ENCODE measurements at regions not wholly inside any gene's neighbourhood (a gene's known extent, or its start where the extent isn't known, plus 50 kb on each side); places are given as distances from the start of the nearest gene placed in this dataset.
"Not testable (repeated sequence)": the region's sequence is repeated elsewhere in the genome, so short reads cannot be mapped to it uniquely, and the experiment has no call there.

GRCh38 chr2:185511925-185512324 lies 226.7 kb upstream of the FSIP2 start:
- no peak overlapping the region for H3K27ac Mint-ChIP-seq
- H3K4me3 Mint-ChIP-seq: no peak overlapping the region

DNA sequence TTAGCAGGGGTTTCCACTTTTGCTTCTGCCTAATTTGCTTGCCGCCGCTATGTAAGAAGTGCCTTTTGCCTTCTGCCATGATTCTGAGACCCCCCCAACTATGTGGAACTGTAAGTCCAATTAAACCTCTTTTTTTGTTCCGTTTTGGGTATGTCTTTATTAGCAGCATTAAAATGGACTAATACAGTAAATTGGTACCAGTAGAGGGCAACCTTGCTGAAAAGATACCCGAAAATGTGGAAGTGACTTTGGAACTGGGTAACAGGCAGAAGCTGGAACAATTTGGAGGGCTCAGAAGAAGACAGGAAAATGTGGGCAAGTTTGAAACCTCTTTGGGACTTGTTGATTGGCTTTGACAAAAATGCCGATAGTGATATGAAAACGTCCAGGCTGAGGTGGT lies 216.1 kb upstream of the FSIP2 start:
- H3K27ac Mint-ChIP-seq: no peak overlapping the region
- intact Hi-C loops (cut with micrococcal nuclease): no loop called here
- no peak overlapping the region for H3K4me3 Mint-ChIP-seq
- peaks cover 19% of the 10 kb centered on the region for H3K9me3 Mint-ChIP-seq
- no peaks in the 10 kb centered on the region for H3K36me3 Mint-ChIP-seq (ENCODE audit: low read depth)
- DNase-seq (ENCODE audit: low spot score): no peak
- no peaks in the 10 kb centered on the region for H3K4me1 Mint-ChIP-seq (ENCODE audit: low read depth)
- no peaks in the 10 kb centered on the region for H3K27me3 Mint-ChIP-seq (ENCODE audit: insufficient read depth)

More at GRCh38 chr2:185511925-185512324, 226.7 kb upstream of the FSIP2 start:
- peaks cover 22% of the 10 kb centered on the region for H3K9me3 Mint-ChIP-seq
- intact Hi-C loops (cut with micrococcal nuclease): no loop called here
- no peaks in the 10 kb centered on the region for H3K4me1 Mint-ChIP-seq (ENCODE audit: low read depth)
- H3K27me3 Mint-ChIP-seq (ENCODE audit: insufficient read depth): no peaks in the 10 kb centered on the region
- no peaks in the 10 kb centered on the region for H3K36me3 Mint-ChIP-seq (ENCODE audit: low read depth)
- DNase-seq (ENCODE audit: low spot score): no peak

DNA sequence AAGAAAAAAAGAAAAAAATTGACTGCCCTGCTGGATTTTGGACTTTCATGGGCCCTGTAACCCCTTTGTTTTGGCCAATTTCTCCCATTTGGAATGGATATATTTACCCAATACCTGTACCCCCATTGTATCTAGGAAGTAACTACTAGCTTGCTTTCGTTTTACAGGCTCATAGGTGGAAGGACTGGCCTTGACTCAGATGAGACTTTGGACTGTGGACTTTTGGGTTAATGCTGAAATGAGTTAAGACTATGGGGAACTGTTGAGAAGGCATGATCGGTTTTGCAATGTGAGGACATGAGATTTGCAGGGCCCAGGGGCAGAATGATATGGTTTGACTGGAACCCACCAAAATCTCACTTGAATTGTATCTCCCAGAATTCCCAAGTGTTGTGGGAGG lies 214.4 kb upstream of the FSIP2 start:
- intact Hi-C loops (cut with micrococcal nuclease); H3K27ac Mint-ChIP-seq; DNase-seq (ENCODE audit: low spot score); H3K36me3 Mint-ChIP-seq (ENCODE audit: low read depth); H3K27me3 Mint-ChIP-seq (ENCODE audit: insufficient read depth); H3K4me1 Mint-ChIP-seq (ENCODE audit: low read depth); H3K4me3 Mint-ChIP-seq: not testable (repeated sequence)
- H3K9me3 Mint-ChIP-seq: peaks cover 11% of the 10 kb centered on the region

DNA sequence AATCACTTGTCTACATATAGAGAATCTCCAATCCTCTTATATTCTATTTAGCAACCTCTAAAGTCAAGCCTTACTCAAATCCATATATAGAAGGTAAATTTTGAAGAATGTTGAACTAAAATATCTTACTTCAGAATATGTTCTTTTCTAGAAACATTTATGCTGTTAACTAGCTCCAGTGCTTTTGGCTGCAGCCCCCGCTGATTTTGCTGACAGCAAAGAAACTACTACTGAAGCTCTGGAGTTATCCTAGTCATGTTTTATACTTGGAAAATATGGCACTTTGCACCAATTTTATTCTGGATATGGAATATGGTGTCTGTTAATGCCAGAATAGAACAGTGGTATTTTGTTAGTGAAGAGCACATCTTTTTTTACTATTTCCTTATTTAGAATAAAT lies 212.4 kb upstream of the FSIP2 start:
- H3K27ac Mint-ChIP-seq: no peak overlapping the region
- H3K27me3 Mint-ChIP-seq (ENCODE audit: insufficient read depth): no peaks in the 10 kb centered on the region
- H3K9me3 Mint-ChIP-seq: peaks cover 9% of the 10 kb centered on the region
- H3K4me1 Mint-ChIP-seq (ENCODE audit: low read depth): no peaks in the 10 kb centered on the region
- H3K4me3 Mint-ChIP-seq: no peak overlapping the region
- intact Hi-C loops (cut with micrococcal nuclease): no loop called here
- H3K36me3 Mint-ChIP-seq (ENCODE audit: low read depth): no peaks in the 10 kb centered on the region
- no peak for DNase-seq (ENCODE audit: low spot score)

DNA sequence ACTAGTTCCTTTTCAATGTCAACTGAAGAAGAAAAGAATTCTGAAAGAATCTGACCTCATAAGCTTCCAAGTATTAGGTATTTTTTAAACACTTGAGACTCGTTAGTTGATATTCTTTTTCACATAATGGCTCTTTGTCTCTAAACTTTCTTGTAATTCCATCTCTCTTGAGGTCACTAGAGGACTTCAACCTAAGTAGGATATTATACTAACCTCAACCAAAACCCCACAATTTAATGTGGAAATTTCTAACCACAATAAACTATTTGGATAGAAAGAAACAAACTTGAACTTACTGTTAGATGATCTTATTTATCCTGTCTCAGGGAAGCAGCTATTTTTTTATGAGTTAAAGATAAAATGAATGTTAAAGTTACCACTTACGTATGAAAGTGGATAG lies 206.9 kb upstream of the FSIP2 start:
- H3K27me3 Mint-ChIP-seq (ENCODE audit: insufficient read depth): no peaks in the 10 kb centered on the region
- no peaks in the 10 kb centered on the region for H3K4me1 Mint-ChIP-seq (ENCODE audit: low read depth)
- H3K9me3 Mint-ChIP-seq: no peaks in the 10 kb centered on the region
- intact Hi-C loops (cut with micrococcal nuclease): no loop called here
- no peak for DNase-seq (ENCODE audit: low spot score)
- H3K36me3 Mint-ChIP-seq (ENCODE audit: low read depth): no peaks in the 10 kb centered on the region
- H3K27ac Mint-ChIP-seq: no peak overlapping the region
- no peak overlapping the region for H3K4me3 Mint-ChIP-seq

DNA sequence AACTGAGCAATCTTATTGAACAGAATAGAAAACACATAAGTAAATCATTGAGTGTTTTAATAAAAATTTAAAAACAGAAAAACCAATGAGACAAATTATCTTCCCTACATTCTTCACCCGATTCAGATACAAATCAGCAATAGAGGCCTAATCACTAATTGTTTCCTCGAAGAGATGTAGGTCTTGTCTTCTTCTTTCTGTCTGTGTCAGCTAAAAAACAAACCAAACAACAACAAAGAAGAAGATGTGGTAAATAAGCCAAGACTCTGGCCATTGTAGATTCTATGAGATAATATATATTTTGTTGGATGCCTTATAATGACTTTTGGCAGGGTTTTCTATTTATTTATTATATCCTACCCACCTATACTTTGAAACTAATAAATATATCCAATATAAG lies 200.9 kb upstream of the FSIP2 start:
- no peak for DNase-seq (ENCODE audit: low spot score)
- Mint-ChIP-seq H3K27me3 (ENCODE audit: insufficient read depth) (no peaks in the 10 kb centered on the region), H3K4me3 (no peak overlapping the region), H3K4me1 (ENCODE audit: low read depth) (no peaks in the 10 kb centered on the region), H3K9me3 (no peaks in the 10 kb centered on the region), H3K36me3 (ENCODE audit: low read depth) (no peaks in the 10 kb centered on the region), H3K27ac (no peak overlapping the region)
- intact Hi-C loops (cut with micrococcal nuclease): no loop called here

DNA sequence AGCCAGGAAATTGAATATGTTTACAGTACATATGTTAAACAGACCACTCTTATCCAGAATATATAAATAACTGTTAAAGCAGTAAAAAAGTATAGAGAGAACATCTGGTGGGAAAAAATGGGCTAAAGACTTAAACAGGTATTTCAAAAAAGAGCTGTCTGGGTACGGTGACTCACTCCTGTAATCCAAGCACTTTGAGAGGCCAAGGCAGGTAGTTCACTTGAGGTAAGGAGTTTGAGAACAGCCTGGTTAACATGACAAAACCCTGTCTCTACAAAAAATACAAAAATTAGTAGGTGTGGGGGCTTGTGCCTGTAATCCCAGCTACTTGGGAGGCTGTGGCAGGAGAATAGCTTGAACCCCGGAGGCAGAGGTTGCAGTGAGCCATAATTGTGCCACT lies 171.4 kb upstream of the FSIP2 start:
- intact Hi-C loops (cut with micrococcal nuclease): no loop called here
- Mint-ChIP-seq H3K4me1 (ENCODE audit: low read depth) (no peaks in the 10 kb centered on the region), H3K36me3 (ENCODE audit: low read depth) (no peaks in the 10 kb centered on the region), H3K27me3 (ENCODE audit: insufficient read depth) (no peaks in the 10 kb centered on the region), H3K9me3 (peaks cover 5% of the 10 kb centered on the region), H3K27ac (no peak overlapping the region), H3K4me3 (no peak overlapping the region)
- DNase-seq (ENCODE audit: low spot score): no peak

- intact Hi-C loops (cut with micrococcal nuclease): no loop called here
- H3K9me3 Mint-ChIP-seq: peaks cover 5% of the 10 kb centered on the region
- H3K4me1 Mint-ChIP-seq (ENCODE audit: low read depth): no peaks in the 10 kb centered on the region
- DNase-seq (ENCODE audit: low spot score): no peak
- H3K4me3 Mint-ChIP-seq: no peak overlapping the region
- H3K27ac Mint-ChIP-seq: no peak overlapping the region
- no peaks in the 10 kb centered on the region for H3K36me3 Mint-ChIP-seq (ENCODE audit: low read depth)
- no peaks in the 10 kb centered on the region for H3K27me3 Mint-ChIP-seq (ENCODE audit: insufficient read depth)
Observed at GRCh38 chr2:185567940-185568339, 170.7 kb upstream of the FSIP2 start.

GRCh38 chr2:185578322-185578721 lies 160.3 kb upstream of the FSIP2 start:
- H3K9me3 Mint-ChIP-seq: no peaks in the 10 kb centered on the region
- DNase-seq (ENCODE audit: low spot score): no peak
- no peaks in the 10 kb centered on the region for H3K4me1 Mint-ChIP-seq (ENCODE audit: low read depth)
- no peaks in the 10 kb centered on the region for H3K27me3 Mint-ChIP-seq (ENCODE audit: insufficient read depth)
- no peak overlapping the region for H3K4me3 Mint-ChIP-seq
- no peaks in the 10 kb centered on the region for H3K36me3 Mint-ChIP-seq (ENCODE audit: low read depth)
- no peak overlapping the region for H3K27ac Mint-ChIP-seq
- intact Hi-C loops (cut with micrococcal nuclease): no loop called here

DNA sequence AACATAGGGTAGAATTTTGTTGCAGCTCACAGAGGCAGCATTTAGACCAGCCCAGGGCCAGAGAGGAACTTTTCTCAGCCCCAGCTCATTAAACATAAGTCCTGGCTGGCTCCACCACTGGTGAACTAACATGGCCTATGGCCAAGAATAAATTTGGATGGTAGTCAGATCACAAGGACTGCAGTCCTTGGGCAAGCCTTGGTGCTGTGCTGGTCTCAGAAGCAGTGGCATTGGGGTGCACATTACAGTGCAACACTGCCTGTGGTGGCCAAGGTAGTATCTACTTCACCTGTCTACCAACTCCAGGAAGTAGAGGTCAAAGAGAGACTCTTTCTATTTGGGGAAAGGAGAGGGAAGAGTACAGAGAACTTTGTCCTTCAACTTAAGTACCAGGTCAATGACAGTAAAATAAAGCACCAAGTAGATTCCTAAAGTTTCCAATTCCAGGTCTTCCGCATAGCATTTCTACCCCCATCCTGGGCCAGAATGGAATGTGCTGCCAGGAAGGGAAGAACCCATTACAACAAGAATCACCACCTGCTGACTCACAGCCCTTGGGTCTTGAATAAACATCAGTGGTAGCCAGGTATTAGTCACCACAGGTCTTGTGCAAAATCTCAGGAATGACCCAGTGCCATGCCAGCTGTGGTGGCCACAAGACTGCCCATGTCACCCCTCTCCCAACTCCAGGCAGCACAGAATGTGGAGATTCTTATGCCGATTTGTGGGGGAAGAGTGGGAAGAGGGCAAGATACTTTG lies 155.4 kb upstream of the FSIP2 start:
- intact Hi-C loops (cut with micrococcal nuclease): no loop called here
- Mint-ChIP-seq H3K9me3 (peaks cover 12% of the 10 kb centered on the region), H3K4me3 (no peak overlapping the region), H3K4me1 (ENCODE audit: low read depth) (no peaks in the 10 kb centered on the region), H3K27me3 (ENCODE audit: insufficient read depth) (no peaks in the 10 kb centered on the region), H3K27ac (no peak overlapping the region), H3K36me3 (ENCODE audit: low read depth) (no peaks in the 10 kb centered on the region)
- no peak for DNase-seq (ENCODE audit: low spot score)

DNA sequence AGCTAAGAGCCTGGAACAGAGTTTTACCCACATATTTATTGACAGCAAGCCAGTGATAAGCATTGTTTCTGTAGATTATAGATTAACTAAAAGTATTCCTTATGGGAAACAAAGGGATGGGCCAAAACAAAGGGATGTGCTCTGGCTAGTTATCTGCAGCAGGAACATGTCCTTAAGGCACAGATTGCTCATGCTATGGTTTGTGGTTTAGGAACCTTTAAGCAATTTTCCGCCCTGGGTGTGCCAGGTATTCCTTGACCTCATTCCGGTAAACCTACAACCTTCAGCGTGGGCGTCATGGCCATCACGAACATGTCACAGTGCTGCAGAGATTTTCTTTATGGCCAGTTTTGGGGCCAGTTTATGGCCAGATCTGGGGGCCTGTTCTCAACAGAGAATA lies 153.4 kb upstream of the FSIP2 start:
- DNase-seq (ENCODE audit: low spot score); H3K4me1 Mint-ChIP-seq (ENCODE audit: low read depth); H3K4me3 Mint-ChIP-seq; H3K27me3 Mint-ChIP-seq (ENCODE audit: insufficient read depth); H3K27ac Mint-ChIP-seq; H3K36me3 Mint-ChIP-seq (ENCODE audit: low read depth); intact Hi-C loops (cut with micrococcal nuclease): not testable (repeated sequence)
- peaks cover 13% of the 10 kb centered on the region for H3K9me3 Mint-ChIP-seq

- not testable (repeated sequence) for H3K36me3 Mint-ChIP-seq (ENCODE audit: low read depth)
Observed at GRCh38 chr2:185591276-185591675, 147.3 kb upstream of the FSIP2 start.

GRCh38 chr2:185607945-185608344 lies 130.7 kb upstream of the FSIP2 start:
- H3K27ac Mint-ChIP-seq: no peak overlapping the region
- H3K27me3 Mint-ChIP-seq (ENCODE audit: insufficient read depth): no peaks in the 10 kb centered on the region
- no peaks in the 10 kb centered on the region for H3K4me1 Mint-ChIP-seq (ENCODE audit: low read depth)
- H3K36me3 Mint-ChIP-seq (ENCODE audit: low read depth): no peaks in the 10 kb centered on the region
- intact Hi-C loops (cut with micrococcal nuclease): no loop called here
- H3K4me3 Mint-ChIP-seq: no peak overlapping the region
- no peak for DNase-seq (ENCODE audit: low spot score)
- H3K9me3 Mint-ChIP-seq: no peaks in the 10 kb centered on the region

More at GRCh38 chr2:185591276-185591675, 147.3 kb upstream of the FSIP2 start:
- peaks cover 20% of the 10 kb centered on the region for H3K9me3 Mint-ChIP-seq
- H3K27me3 Mint-ChIP-seq (ENCODE audit: insufficient read depth); H3K4me1 Mint-ChIP-seq (ENCODE audit: low read depth); H3K27ac Mint-ChIP-seq; DNase-seq (ENCODE audit: low spot score); H3K4me3 Mint-ChIP-seq; intact Hi-C loops (cut with micrococcal nuclease): not testable (repeated sequence)

DNA sequence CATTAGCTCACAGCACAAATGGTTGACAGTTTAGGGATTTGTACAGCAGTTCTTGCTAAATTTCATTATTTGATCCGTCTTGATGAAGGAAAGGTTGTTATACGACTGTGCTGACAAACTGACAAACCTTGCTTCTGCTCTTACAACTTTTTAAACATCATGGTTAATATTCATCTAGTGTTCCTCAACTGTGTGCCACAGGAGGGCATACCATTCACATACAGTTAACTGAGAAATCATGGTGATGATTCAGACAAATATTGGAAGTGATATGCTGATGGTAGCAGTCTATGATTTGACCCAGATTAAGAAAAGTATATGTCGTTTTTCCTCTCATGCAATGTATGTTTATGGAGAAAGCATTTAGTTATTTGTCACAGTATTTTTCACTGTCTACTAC lies 129.8 kb upstream of the FSIP2 start:
- Mint-ChIP-seq H3K4me1 (ENCODE audit: low read depth) (no peaks in the 10 kb centered on the region), H3K9me3 (no peaks in the 10 kb centered on the region), H3K27me3 (ENCODE audit: insufficient read depth) (no peaks in the 10 kb centered on the region), H3K27ac (no peak overlapping the region), H3K36me3 (ENCODE audit: low read depth) (no peaks in the 10 kb centered on the region), H3K4me3 (no peak overlapping the region)
- intact Hi-C loops (cut with micrococcal nuclease): no loop called here
- DNase-seq (ENCODE audit: low spot score): no peak
